ENCODE measurements at regions not wholly inside any gene's neighbourhood (a gene's known extent, or its start where the extent isn't known, plus 50 kb on each side); places are given as distances from the start of the nearest gene placed in this dataset.
A peak's percentile ranks its signal among the peaks of the same experiment; 100 is the strongest.

- H3K4me3 ChIP-seq, result no peak overlapping the region
- no peaks in the 10 kb centered on the region for H3K4me1 ChIP-seq
- in situ Hi-C loops (cut with MboI; ENCODE audit: low pct_ligation_motif_present in 1 of 4, low pct_unique_long_range_greater_than_20kb in 1 of 4, low sequenced_read_pairs in 3 of 4), result no loop called here
- no peaks in the 10 kb centered on the region for H3K9me3 ChIP-seq
- intact Hi-C loops (cut with DNase I; ENCODE audit: low total_unique reads), result no loop called here
- no peaks in the 10 kb centered on the region for H3K27me3 ChIP-seq
- no peak overlapping the region for H3K27ac ChIP-seq
- no peak for TF ChIP-seq EP300 (IDR thresholded peaks at IDR 0.05; ENCODE audit: low read depth)
- no peak for TF ChIP-seq POLR2A (IDR thresholded peaks at IDR 0.05)
- no peak for TF ChIP-seq POLR2AphosphoS5 (IDR thresholded peaks at IDR 0.05)
- no peak for TF ChIP-seq CTCF (IDR thresholded peaks at IDR 0.05)
- no peaks in the 10 kb centered on the region for H3K36me3 ChIP-seq
- 25% methylated on average over 3 of the region's 3 CpGs; no CpG with 5 or more reads in 1 of the 2 donors for WGBS, 2 donors (ENCODE audit: low coverage in 1 of 2)
- no peak for DNase-seq
These were observed 316.3 kb downstream of the CBLN1 start for GRCh38 chr16:48965386-48965785.

- 53 to 80% methylated on average over 1 of the region's 1 CpG for WGBS, 2 donors (ENCODE audit: low coverage in 1 of 2)
- peak overlapping the region in 3 of 4 donors; percentile 11 to 45 (median 19) for H3K27ac ChIP-seq
- no peaks in the 10 kb centered on the region for H3K27me3 ChIP-seq
- H3K4me3 ChIP-seq, result no peak overlapping the region
- no peaks in the 10 kb centered on the region for H3K9me3 ChIP-seq
- intact Hi-C loops (cut with DNase I; ENCODE audit: low total_unique reads), result no loop called here
- H3K4me1 ChIP-seq, result no peaks in the 10 kb centered on the region
- DNase-seq, result no peak
- in situ Hi-C loops (cut with MboI; ENCODE audit: low pct_ligation_motif_present in 1 of 4, low pct_unique_long_range_greater_than_20kb in 1 of 4, low sequenced_read_pairs in 3 of 4), result no loop called here
- no peak for TF ChIP-seq POLR2A (IDR thresholded peaks at IDR 0.05)
- TF ChIP-seq POLR2AphosphoS5 (IDR thresholded peaks at IDR 0.05), result no peak
- no peak for TF ChIP-seq EP300 (IDR thresholded peaks at IDR 0.05; ENCODE audit: low read depth)
- TF ChIP-seq CTCF (IDR thresholded peaks at IDR 0.05), result no peak
- H3K36me3 ChIP-seq, result no peaks in the 10 kb centered on the region
These were observed 317.6 kb downstream of the CBLN1 start for GRCh38 chr16:48963901-48964615.

GRCh38 chr16:48963306-48963705 is 318.3 kb downstream of the CBLN1 start:
- no peak overlapping the region for H3K4me3 ChIP-seq
- no peaks in the 10 kb centered on the region for H3K4me1 ChIP-seq
- in situ Hi-C loops (cut with MboI; ENCODE audit: low pct_ligation_motif_present in 1 of 4, low pct_unique_long_range_greater_than_20kb in 1 of 4, low sequenced_read_pairs in 3 of 4), result no loop called here
- H3K9me3 ChIP-seq, result no peaks in the 10 kb centered on the region
- peak overlapping the region in 2 of 4 donors; percentile 19 to 45 for H3K27ac ChIP-seq
- no peak for TF ChIP-seq EP300 (IDR thresholded peaks at IDR 0.05; ENCODE audit: low read depth)
- intact Hi-C loops (cut with DNase I; ENCODE audit: low total_unique reads), result no loop called here
- DNase-seq, result no peak
- no peaks in the 10 kb centered on the region for H3K36me3 ChIP-seq
- no peaks in the 10 kb centered on the region for H3K27me3 ChIP-seq
- 41 to 100% methylated on average over 1 to 3 of the region's 3 CpGs for WGBS, 2 donors (ENCODE audit: low coverage in 1 of 2)

- no peak overlapping the region for H3K27ac ChIP-seq
- H3K36me3 ChIP-seq, result no peaks in the 10 kb centered on the region
- in situ Hi-C loops (cut with MboI; ENCODE audit: low pct_ligation_motif_present in 1 of 4, low pct_unique_long_range_greater_than_20kb in 1 of 4, low sequenced_read_pairs in 3 of 4), result no loop called here
- DNase-seq, result no peak
- intact Hi-C loops (cut with DNase I; ENCODE audit: low total_unique reads), result no loop called here
- H3K27me3 ChIP-seq, result no peaks in the 10 kb centered on the region
- H3K9me3 ChIP-seq, result no peaks in the 10 kb centered on the region
- WGBS, 2 donors (ENCODE audit: low coverage in 1 of 2), result 78 to 81% methylated on average over 4 of the region's 4 CpGs
- TF ChIP-seq CTCF (IDR thresholded peaks at IDR 0.05) (no peak), POLR2AphosphoS5 (IDR thresholded peaks at IDR 0.05) (no peak), EP300 (IDR thresholded peaks at IDR 0.05; ENCODE audit: low read depth) (no peak), POLR2A (IDR thresholded peaks at IDR 0.05) (no peak)
- H3K4me1 ChIP-seq, result no peaks in the 10 kb centered on the region
- H3K4me3 ChIP-seq, result no peak overlapping the region
These were observed 320.1 kb downstream of the CBLN1 start for GRCh38 chr16:48961546-48961945.

GRCh38 chr16:48960830-48961229 is 320.8 kb downstream of the CBLN1 start:
- no peaks in the 10 kb centered on the region for H3K27me3 ChIP-seq
- no peak for TF ChIP-seq POLR2AphosphoS5 (IDR thresholded peaks at IDR 0.05)
- no peak for TF ChIP-seq CTCF (IDR thresholded peaks at IDR 0.05)
- no peak for TF ChIP-seq EP300 (IDR thresholded peaks at IDR 0.05; ENCODE audit: low read depth)
- TF ChIP-seq POLR2A (IDR thresholded peaks at IDR 0.05), result no peak
- no peaks in the 10 kb centered on the region for H3K36me3 ChIP-seq
- 81 to 87% methylated on average over 2 to 5 of the region's 5 CpGs for WGBS, 2 donors (ENCODE audit: low coverage in 1 of 2)
- H3K4me1 ChIP-seq, result no peaks in the 10 kb centered on the region
- H3K9me3 ChIP-seq, result no peaks in the 10 kb centered on the region
- intact Hi-C loops (cut with DNase I; ENCODE audit: low total_unique reads), result no loop called here
- H3K27ac ChIP-seq, result no peak overlapping the region
- no peak overlapping the region for H3K4me3 ChIP-seq
- in situ Hi-C loops (cut with MboI; ENCODE audit: low pct_ligation_motif_present in 1 of 4, low pct_unique_long_range_greater_than_20kb in 1 of 4, low sequenced_read_pairs in 3 of 4), result no loop called here
- no peak for DNase-seq
